A549 (cell line): ENCODE measurements at regions not wholly inside any gene's neighbourhood (a gene's known extent, or its start where the extent isn't known, plus 50 kb on each side); places are given as distances from the start of the nearest gene placed in this dataset.

ENCODE experiments used
- ATAC-seq, 2 experiments: fragments of 200-7000 bp in 1 of 2; fragments of >200 bp in 1 of 2; cut with Nextera tagmentation in 1 of 2; cut with Tn5 transposase in 1 of 2; 3 replicates each; pipeline versions ENCODE4 v1.8.0 to v1.9.1; 2018 to 2020; ENCODE audit warnings: mild to moderate bottlenecking in 1 of 2, moderate library complexity in 1 of 2
- CTCF ChIA-PET: fragments of 300-600 bp; sonication (Branson Sonifier 250); formaldehyde crosslinking; extraction: SDS; loops from one replicate; lab custom pipeline; 2021; ENCODE audit warnings: antibody characterized with exemption, inconsistent platforms; lab: Yijun Ruan, JAX
- POLR2A ChIA-PET: fragments of 350-600 bp; formaldehyde crosslinking; extraction: SDS; loops from one replicate; lab custom pipeline; 2021; ENCODE audit warnings: antibody characterized with exemption, inconsistent platforms; lab: Yijun Ruan, JAX
- DNase-seq, 2 experiments: peaks; one replicate each; pipeline versions ENCODE4 v3.0.0 to v3.0.0-alpha.2; 2011 to 2016; ENCODE audit warnings: low read depth in 1 of 2, low spot score in 1 of 2
- FAIRE-seq: peaks from 2 replicates; lab custom pipeline; 2011; peaks lifted over from hg19 to GRCh38; lab: Jason Lieb, UNC
- H3K27ac ChIP-seq, 2 experiments: fragments of >200 bp; sonication (Bioruptor Twin); formaldehyde crosslinking; 3 replicates each; pipeline ENCODE4 v1.5.1; 2016 to 2017
- H3K4me1 ChIP-seq: fragments of >200 bp; sonication (Bioruptor Twin); formaldehyde crosslinking; 3 replicates; pipeline ENCODE4 v1.6.1; 2016
- H3K4me2 ChIP-seq: fragments of >200 bp; sonication (Bioruptor Twin); formaldehyde crosslinking; 3 replicates; pipeline ENCODE4 v1.6.1; 2016
- H3K4me3 ChIP-seq: fragments of >200 bp; sonication (Bioruptor Twin); formaldehyde crosslinking; 3 replicates; pipeline ENCODE4 v1.5.1; 2016
- H3K9me3 ChIP-seq: fragments of >200 bp; sonication (Bioruptor Twin); formaldehyde crosslinking; 3 replicates; pipeline ENCODE4 v1.6.1; 2016
- BCL3 ChIP-seq: fragments of >200 bp; sonication (Bioruptor Twin); formaldehyde crosslinking; IDR thresholded peaks from 3 replicates; pipeline ENCODE4 v1.6.1; 2016
- CHD2 ChIP-seq: fragments of 150-350 bp; IDR thresholded peaks from 2 replicates; pipeline ENCODE4 v1.6.1; 2014; ENCODE audit warnings: low read length; ENCODE audit not compliant: partially characterized antibody
- E2F6 ChIP-seq: IDR thresholded peaks from 2 replicates; pipeline ENCODE4 v1.6.1; 2012; ENCODE audit warnings: low read depth, borderline replicate concordance
- FOSL2 ChIP-seq, 2 experiments: fragments of 450-650 bp in 1 of 2; fragments of >200 bp in 1 of 2; sonication (Bioruptor Twin) in 1 of 2; formaldehyde crosslinking; IDR thresholded peaks; 2 replicates each; pipeline versions ENCODE4 v1.5.0 to v1.6.1; 2016 to 2020; ENCODE audit warnings: mild to moderate bottlenecking in 1 of 2, moderate library complexity in 1 of 2
- GATA3 ChIP-seq: IDR thresholded peaks from 2 replicates; pipeline ENCODE4 v1.6.1; 2012; ENCODE audit warnings: borderline replicate concordance
- HDAC2 ChIP-seq: fragments of 200-600 bp; sonication (generic); IDR thresholded peaks from 2 replicates; pipeline ENCODE4 v1.6.1; 2016
- HES2 ChIP-seq: fragments of >200 bp; sonication (Bioruptor Twin); formaldehyde crosslinking; IDR thresholded peaks from 2 replicates; pipeline ENCODE4 v1.6.1; 2016
- HEYL ChIP-seq: fragments of 250-450 bp; sonication (Bioruptor Pico); IDR thresholded peaks from 2 replicates; pipeline ENCODE4 v1.8.0; 2021; ENCODE audit warnings: mild to moderate bottlenecking, moderate library complexity
- HMGXB4 ChIP-seq: fragments of 250-450 bp; sonication (Bioruptor Pico); IDR thresholded peaks from 2 replicates; pipeline ENCODE4 v1.5.0; 2021; ENCODE audit warnings: mild to moderate bottlenecking, moderate library complexity, borderline replicate concordance
- MAFK ChIP-seq: fragments of 450-650 bp; IDR thresholded peaks from 2 replicates; pipeline ENCODE4 v1.6.1; 2014; ENCODE audit not compliant: partially characterized antibody
- PHF8 ChIP-seq: fragments of 200-600 bp; sonication (generic); IDR thresholded peaks from 2 replicates; pipeline ENCODE4 v1.6.1; 2016; ENCODE audit warnings: low read depth, mild to moderate bottlenecking, antibody characterized with exemption, moderate library complexity, borderline replicate concordance
- POLR2A ChIP-seq: IDR thresholded peaks from 2 replicates; pipeline ENCODE4 v1.6.1; 2012; ENCODE audit warnings: mild to moderate bottlenecking, low read length
- RNF2 ChIP-seq: fragments of 200-600 bp; sonication (generic); IDR thresholded peaks from 2 replicates; pipeline ENCODE4 v1.6.1; 2016; ENCODE audit warnings: low read depth, mild to moderate bottlenecking, antibody characterized with exemption, moderate library complexity, borderline replicate concordance
- SREBF2 ChIP-seq: fragments of 450-650 bp; IDR thresholded peaks from 2 replicates; pipeline ENCODE4 v1.6.1; 2014; ENCODE audit warnings: mild to moderate bottlenecking, moderate library complexity
- USF2 ChIP-seq: fragments of 450-650 bp; IDR thresholded peaks from 2 replicates; pipeline ENCODE4 v1.6.1; 2014; ENCODE audit warnings: antibody characterized with exemption
- WGBS: methylation state at CpG from one replicate; pipeline ENCODE4 v1.1.6; 2017; ENCODE audit errors: missing lambda C conversion rate; 5-methylcytosine and 5-hydroxymethylcytosine counted together

GRCh38 chr22:47297261-47298016 is 535.0 kb downstream of the TBC1D22A start:
- Histone ChIP-seq H3K4me3 (no peak overlapping the region), H3K4me2 (no peak overlapping the region), H3K4me1 (peaks cover 3% of the 10 kb centered on the region; the same call in 1 of the 3 replicates), H3K9me3 (no peaks in the 10 kb centered on the region), H3K27ac (no peak overlapping the region)
- FAIRE-seq: no peak
- WGBS: 89% methylated on average over 11 of the region's 20 CpGs
- CTCF ChIA-PET: no interaction called here
- TF ChIP-seq E2F6: no peak
- no peak for TF ChIP-seq HES2
- ATAC-seq: no peak
- POLR2A ChIA-PET: no interaction called here
- DNase-seq: no peak

- Histone ChIP-seq H3K27ac (no peak overlapping the region), H3K4me3 (no peak overlapping the region), H3K4me1 (peaks cover 3% of the 10 kb centered on the region; the same call in 1 of the 3 replicates), H3K4me2 (no peak overlapping the region), H3K9me3 (no peaks in the 10 kb centered on the region)
- CTCF ChIA-PET: no interaction called here
- POLR2A ChIA-PET: no interaction called here
- FAIRE-seq (no peak), ATAC-seq (no peak), DNase-seq (no peak)
- TF ChIP-seq RNF2 (no peak), POLR2A (no peak), PHF8 (no peak), CHD2 (no peak), MAFK (no peak)
- 72% methylated on average over 23 of the region's 25 CpGs for WGBS
Measured at GRCh38 chr22:47296405-47297260, 534.2 kb downstream of the TBC1D22A start.

GRCh38 chr22:47295982-47296381 is 533.5 kb downstream of the TBC1D22A start:
- H3K4me2 ChIP-seq: no peak overlapping the region
- peaks cover 3% of the 10 kb centered on the region; the same call in 1 of the 3 replicates for H3K4me1 ChIP-seq
- TF ChIP-seq E2F6 (no peak), HEYL (no peak), SREBF2 (no peak), HDAC2 (no peak), USF2 (no peak)
- TF ChIP-seq, all 56 proteins: peak for 0
- ChIA-PET CTCF (no interaction called here), POLR2A (no interaction called here)
- DNase-seq (no peak), FAIRE-seq (no peak), ATAC-seq (no peak)
- H3K9me3 ChIP-seq: no peaks in the 10 kb centered on the region
- 78% methylated on average over 8 of the region's 10 CpGs for whole genome bisulfite sequencing
- no peak overlapping the region for H3K27ac ChIP-seq
- H3K4me3 ChIP-seq: no peak overlapping the region

- CTCF ChIA-PET: no interaction called here
- H3K4me2 ChIP-seq: no peak overlapping the region
- H3K4me3 ChIP-seq: no peak overlapping the region
- TF ChIP-seq BCL3 (no peak), FOSL2 (IDR thresholded peaks at IDR 0.05) (no peak), FOSL2 (CRISPR knock-in tag; IDR thresholded peaks at IDR 0.05) (no peak), HMGXB4 (CRISPR knock-in tag) (no peak), GATA3 (no peak), PHF8 (no peak)
- peaks cover 3% of the 10 kb centered on the region; the same call in 1 of the 3 replicates for H3K4me1 ChIP-seq
- POLR2A ChIA-PET: no interaction called here
- WGBS: 88% methylated on average over 8 of the region's 21 CpGs
- DNase-seq: no peak
- H3K27ac ChIP-seq: no peak overlapping the region
- no peaks in the 10 kb centered on the region for H3K9me3 ChIP-seq
- no peak for FAIRE-seq
- ATAC-seq: no peak
Measured at GRCh38 chr22:47295226-47295901, 532.9 kb downstream of the TBC1D22A start.
